ENCODE measurements at regions not wholly inside any gene's neighbourhood (a gene's known extent, or its start where the extent isn't known, plus 50 kb on each side); places are given as distances from the start of the nearest gene placed in this dataset.

GRCh38 chr13:112194167-112194530, 127.2 kb downstream of the SOX1 start:
- DNase-seq (ENCODE audit: low spot score), result no peak

GRCh38 chr13:112194579-112194978, 127.6 kb downstream of the SOX1 start:
- DNase-seq (ENCODE audit: low spot score), result no peak

GRCh38 chr13:112198396-112199010, 131.6 kb downstream of the SOX1 start:
- DNase-seq (ENCODE audit: low spot score), result no peak

GRCh38 chr13:112200200-112200599, 133.3 kb downstream of the SOX1 start:
- no peak for DNase-seq (ENCODE audit: low spot score)

GRCh38 chr13:112202266-112202665, 135.3 kb downstream of the SOX1 start:
- no peak for DNase-seq (ENCODE audit: low spot score)

DNA sequence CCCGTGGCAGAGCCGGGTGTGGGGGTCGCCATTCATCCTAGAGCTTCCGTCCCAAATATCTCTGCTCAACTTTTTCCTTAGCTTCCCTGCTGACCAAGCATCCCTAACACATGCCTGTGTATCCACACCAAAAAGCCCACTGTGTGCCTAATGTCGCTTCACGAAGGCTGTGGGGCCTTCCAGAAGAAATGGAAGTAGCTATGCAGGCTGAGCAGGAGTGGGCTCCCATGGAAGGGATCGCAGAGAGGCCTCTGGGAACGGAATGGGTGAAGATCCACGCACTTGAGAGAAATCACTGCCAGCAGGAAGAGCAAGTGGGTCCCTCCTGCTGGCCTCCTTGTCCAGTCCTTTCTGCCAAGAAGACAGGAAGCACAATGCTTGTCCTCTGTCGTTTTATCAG, 136.0 kb downstream of the SOX1 start:
- no peak for DNase-seq (ENCODE audit: low spot score)

- DNase-seq (ENCODE audit: low spot score), result no peak
Measured at GRCh38 chr13:112203614-112204013, 136.7 kb downstream of the SOX1 start.

- peak; percentile 84 for DNase-seq (ENCODE audit: low spot score)
Measured at GRCh38 chr13:112204346-112205327, 137.7 kb downstream of the SOX1 start.

DNA sequence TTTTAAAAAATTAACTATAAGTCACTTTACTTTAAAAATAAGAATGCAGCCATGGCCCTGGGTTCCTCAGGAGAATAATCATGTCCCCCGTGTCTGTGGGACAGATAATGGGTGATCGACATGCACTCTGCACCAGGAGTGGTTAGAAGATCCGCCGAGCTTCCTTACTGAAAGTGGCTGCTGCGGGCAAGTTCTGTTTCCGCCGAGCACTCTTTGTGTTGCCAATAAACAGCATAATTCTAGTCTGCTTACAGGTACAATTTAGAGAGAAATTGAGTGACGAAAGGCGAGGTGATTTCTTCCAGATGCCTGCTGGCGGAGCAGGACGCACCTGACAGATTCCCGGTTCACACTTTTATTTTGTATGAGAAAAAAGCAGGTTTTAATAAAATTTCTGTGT, 139.0 kb downstream of the SOX1 start:
- DNase-seq (ENCODE audit: low spot score), result no peak

GRCh38 chr13:112207129-112207528, 140.2 kb downstream of the SOX1 start:
- no peak for DNase-seq (ENCODE audit: low spot score)

DNA sequence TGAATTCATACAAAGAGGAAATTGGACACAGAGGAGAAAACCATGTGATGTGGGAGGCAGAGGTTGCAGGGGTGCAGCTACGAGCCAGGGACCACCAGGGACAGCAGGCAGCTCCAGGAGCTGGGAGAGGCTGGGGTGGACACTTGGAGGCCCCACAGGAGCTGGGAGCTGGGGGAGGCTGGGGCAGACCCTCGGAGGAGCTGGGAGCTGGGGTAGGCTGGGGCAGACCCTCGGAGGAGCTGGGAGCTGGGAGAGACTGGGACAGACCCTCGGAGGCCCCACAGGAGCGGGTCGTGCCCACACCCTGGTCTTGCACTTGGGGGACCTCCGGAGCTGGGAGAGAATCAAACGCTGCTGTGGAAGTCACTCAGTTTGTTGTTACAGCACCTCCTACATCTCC, 141.7 kb downstream of the SOX1 start:
- no peak for DNase-seq (ENCODE audit: low spot score)

DNA sequence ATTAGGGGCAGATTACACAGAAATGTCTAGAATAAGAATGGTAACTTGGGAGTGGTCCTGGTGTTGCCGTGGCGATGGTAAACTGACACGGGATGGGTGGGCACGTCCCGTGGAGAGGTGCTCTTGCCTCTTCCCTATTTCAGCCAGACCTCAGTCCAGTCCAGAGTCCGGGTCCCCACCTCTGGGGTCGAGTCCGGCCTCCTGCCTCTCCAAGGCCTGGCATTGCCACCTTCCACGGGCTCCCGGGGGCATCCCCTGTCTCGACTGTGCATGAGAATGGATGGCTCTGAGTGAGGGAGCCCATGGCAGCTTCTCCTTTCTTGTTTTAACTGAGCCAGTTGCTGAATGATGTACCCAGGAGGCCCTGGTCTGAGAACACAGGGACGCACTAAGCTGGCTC, 142.3 kb downstream of the SOX1 start:
- DNase-seq (ENCODE audit: low spot score), result no peak

GRCh38 chr13:112209711-112210110, 142.8 kb downstream of the SOX1 start:
- DNase-seq (ENCODE audit: low spot score), result no peak

- DNase-seq (ENCODE audit: low spot score), result no peak
Measured at GRCh38 chr13:112210371-112210770, 143.4 kb downstream of the SOX1 start.

- DNase-seq (ENCODE audit: low spot score), result no peak
Measured at GRCh38 chr13:112212533-112212932, 145.6 kb downstream of the SOX1 start.

DNA sequence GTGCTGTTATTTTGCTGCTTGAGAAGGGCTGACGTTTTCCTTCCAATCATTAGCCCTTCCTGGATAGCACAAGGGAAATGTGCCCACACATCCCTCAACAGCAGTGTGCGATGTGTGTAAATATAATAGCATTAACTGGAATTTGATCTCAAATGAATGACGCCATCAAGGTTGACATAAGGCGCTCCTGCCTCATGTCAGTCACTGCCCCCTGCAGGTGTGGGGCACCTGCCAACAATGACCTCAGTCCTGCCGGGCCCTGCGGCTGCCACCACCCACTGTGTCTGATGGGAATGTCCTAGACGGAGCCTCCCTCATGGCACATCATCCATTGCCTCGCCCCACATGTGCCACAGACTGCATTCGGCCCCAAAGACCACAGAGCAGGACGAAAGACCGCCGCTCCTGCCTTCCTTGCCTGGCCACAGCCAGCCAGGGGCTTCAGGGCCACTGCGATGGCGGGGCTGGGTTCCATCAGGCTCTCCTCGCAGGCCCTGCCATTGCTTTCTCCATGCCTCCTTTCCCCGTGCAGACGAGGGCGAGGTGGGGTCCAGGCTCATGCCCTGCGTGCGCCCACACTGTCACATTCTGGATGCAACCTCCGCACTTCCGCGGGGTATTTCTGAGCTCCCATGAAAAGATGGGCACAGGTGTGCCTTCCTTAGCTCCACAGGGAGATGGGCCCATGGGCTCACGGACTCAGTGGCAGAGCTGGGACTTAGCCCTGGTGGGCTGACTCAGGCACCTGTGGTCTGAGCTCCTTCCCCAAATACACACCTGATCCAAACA, 146.7 kb downstream of the SOX1 start:
- no peak for DNase-seq (ENCODE audit: low spot score)

GRCh38 chr13:112215871-112216270, 148.9 kb downstream of the SOX1 start:
- no peak for DNase-seq (ENCODE audit: low spot score)

- DNase-seq (ENCODE audit: low spot score), result no peak
Measured at GRCh38 chr13:112217431-112217830, 150.5 kb downstream of the SOX1 start.

GRCh38 chr13:112218416-112218815, 151.5 kb downstream of the SOX1 start:
- DNase-seq (ENCODE audit: low spot score), result no peak

GRCh38 chr13:112219740-112220139, 152.8 kb downstream of the SOX1 start:
- no peak for DNase-seq (ENCODE audit: low spot score)

DNA sequence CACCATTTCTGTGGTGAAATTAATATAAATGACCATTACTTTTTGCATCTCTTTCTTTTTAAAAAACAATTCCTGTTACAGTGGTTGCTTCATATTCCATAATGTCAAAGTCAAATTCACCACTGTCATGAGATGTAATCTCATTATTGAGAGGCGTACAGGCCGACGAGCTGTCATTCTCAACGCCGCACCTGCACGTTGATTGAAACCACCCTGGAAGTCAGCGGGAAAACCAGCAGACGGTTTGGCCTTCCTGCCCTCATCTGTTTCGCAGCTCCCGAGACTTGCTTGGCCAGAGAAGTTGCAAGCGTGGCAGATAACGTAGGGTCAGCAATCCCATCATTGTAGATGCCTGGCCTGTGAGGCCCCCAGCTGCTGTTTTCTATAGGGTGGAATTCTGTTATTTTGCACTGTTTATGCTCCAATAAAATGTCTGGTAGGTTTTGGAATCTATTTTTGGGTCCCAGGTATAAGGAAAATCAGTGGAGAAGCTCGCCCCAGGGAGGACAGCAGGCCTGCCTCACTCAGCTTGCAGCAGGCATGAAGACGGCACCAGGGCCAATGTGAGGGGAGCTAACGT, 153.4 kb downstream of the SOX1 start:
- no peak for DNase-seq (ENCODE audit: low spot score)

GRCh38 chr13:112220925-112221324, 154.0 kb downstream of the SOX1 start:
- DNase-seq (ENCODE audit: low spot score), result no peak

Measured in ecto neural progenitor cell (in vitro differentiated cells).